MM.1S (cell line): ENCODE measurements at regions not wholly inside any gene's neighbourhood (a gene's known extent, or its start where the extent isn't known, plus 50 kb on each side); places are given as distances from the start of the nearest gene placed in this dataset.

Source experiments
- EZH2 ChIP-seq: fragments of 300-600 bp; sonication (generic); optimal IDR thresholded peaks from 2 replicates; pipeline ENCODE3; 2017; ENCODE audit warnings: low read depth, mild to moderate bottlenecking, antibody characterized with exemption, low read length, mixed read lengths
- TF ChIP-seq, protein P1 (sequence below): fragments of 300-600 bp; sonication (generic); IDR thresholded peaks from 2 replicates; pipeline ENCODE4 v1.5.1; 2016; ENCODE audit warnings: antibody characterized with exemption, low read length, mixed read lengths

DNA sequence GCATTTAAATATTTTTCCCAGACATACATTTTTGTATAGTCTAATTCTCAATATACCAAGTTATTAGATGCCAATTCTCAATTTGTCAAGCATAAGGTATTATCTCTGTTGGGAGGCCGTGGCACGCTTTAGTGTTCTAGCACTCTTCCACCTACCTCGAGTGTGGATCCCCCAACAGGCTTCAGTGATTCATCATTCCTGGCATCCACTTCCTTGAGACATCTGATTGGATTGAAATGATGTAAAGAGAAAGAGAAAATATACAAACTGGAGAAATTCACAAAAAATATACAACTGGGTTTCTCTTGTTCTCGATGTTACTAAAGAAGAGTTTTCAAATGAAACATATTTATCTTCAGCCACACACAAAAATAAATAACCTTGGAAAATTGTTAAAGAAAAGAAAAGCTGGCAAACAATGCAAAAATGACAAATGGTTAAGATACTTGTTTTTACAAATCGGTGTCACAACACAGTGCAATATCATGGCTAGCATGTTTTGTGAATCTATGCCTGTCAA, 218.0 kb upstream of the CDIN1 start:
- TF ChIP-seq, protein P1, sequence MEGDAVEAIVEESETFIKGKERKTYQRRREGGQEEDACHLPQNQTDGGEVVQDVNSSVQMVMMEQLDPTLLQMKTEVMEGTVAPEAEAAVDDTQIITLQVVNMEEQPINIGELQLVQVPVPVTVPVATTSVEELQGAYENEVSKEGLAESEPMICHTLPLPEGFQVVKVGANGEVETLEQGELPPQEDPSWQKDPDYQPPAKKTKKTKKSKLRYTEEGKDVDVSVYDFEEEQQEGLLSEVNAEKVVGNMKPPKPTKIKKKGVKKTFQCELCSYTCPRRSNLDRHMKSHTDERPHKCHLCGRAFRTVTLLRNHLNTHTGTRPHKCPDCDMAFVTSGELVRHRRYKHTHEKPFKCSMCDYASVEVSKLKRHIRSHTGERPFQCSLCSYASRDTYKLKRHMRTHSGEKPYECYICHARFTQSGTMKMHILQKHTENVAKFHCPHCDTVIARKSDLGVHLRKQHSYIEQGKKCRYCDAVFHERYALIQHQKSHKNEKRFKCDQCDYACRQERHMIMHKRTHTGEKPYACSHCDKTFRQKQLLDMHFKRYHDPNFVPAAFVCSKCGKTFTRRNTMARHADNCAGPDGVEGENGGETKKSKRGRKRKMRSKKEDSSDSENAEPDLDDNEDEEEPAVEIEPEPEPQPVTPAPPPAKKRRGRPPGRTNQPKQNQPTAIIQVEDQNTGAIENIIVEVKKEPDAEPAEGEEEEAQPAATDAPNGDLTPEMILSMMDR, result no peak
- no peak for TF ChIP-seq EZH2
